ENCODE measurements at regions not wholly inside any gene's neighbourhood (a gene's known extent, or its start where the extent isn't known, plus 50 kb on each side); places are given as distances from the start of the nearest gene placed in this dataset.
A peak's percentile ranks its signal among the peaks of the same experiment; 100 is the strongest.

GRCh38 chr11:70672991-70673653 is 274.8 kb downstream of the CTTN start:
- no peak overlapping the region for H3K27ac Mint-ChIP-seq
- H3K9me3 Mint-ChIP-seq = peaks cover 0 to 2% (median 0%) of the 10 kb centered on the region in 9 donors
- H3K4me1 Mint-ChIP-seq = no peaks in the 10 kb centered on the region
- DNase-seq (no peak), ATAC-seq (no peak)
- H3K27me3 Mint-ChIP-seq = peaks cover 4 to 21% (median 11%) of the 10 kb centered on the region in 5 donors
- no peak overlapping the region for H3K4me3 Mint-ChIP-seq
- POLR2A ChIA-PET = no interaction called here
- H3K36me3 Mint-ChIP-seq = no peaks in the 10 kb centered on the region

- no peak for DNase-seq
- Mint-ChIP-seq H3K4me1 (no peaks in the 10 kb centered on the region), H3K36me3 (no peaks in the 10 kb centered on the region), H3K4me3 (no peak overlapping the region), H3K27ac (no peak overlapping the region), H3K27me3 (peaks cover 0 to 13% (median 10%) of the 10 kb centered on the region in 5 donors), H3K9me3 (peaks cover 0 to 2% (median 0%) of the 10 kb centered on the region in 9 donors)
- POLR2A ChIA-PET = no interaction called here
- ATAC-seq = no peak
These were observed 276.3 kb downstream of the CTTN start for GRCh38 chr11:70674605-70675004.

- peaks cover 0 to 2% (median 0%) of the 10 kb centered on the region in 9 donors for H3K9me3 Mint-ChIP-seq
- POLR2A ChIA-PET = no interaction called here
- ATAC-seq (no peak), DNase-seq (no peak)
- peaks cover 0 to 19% (median 10%) of the 10 kb centered on the region in 5 donors for H3K27me3 Mint-ChIP-seq
- no peaks in the 10 kb centered on the region for H3K4me1 Mint-ChIP-seq
- H3K27ac Mint-ChIP-seq = no peak overlapping the region
- no peaks in the 10 kb centered on the region for H3K36me3 Mint-ChIP-seq
- no peak overlapping the region for H3K4me3 Mint-ChIP-seq
These were observed 277.5 kb downstream of the CTTN start for GRCh38 chr11:70675697-70676374.

GRCh38 chr11:70677232-70677916 is 279.0 kb downstream of the CTTN start:
- Mint-ChIP-seq H3K36me3 (no peaks in the 10 kb centered on the region), H3K4me1 (no peaks in the 10 kb centered on the region), H3K27ac (no peak overlapping the region), H3K27me3 (peaks cover 0 to 15% (median 11%) of the 10 kb centered on the region in 5 donors), H3K4me3 (no peak overlapping the region), H3K9me3 (peaks cover 0 to 3% (median 0%) of the 10 kb centered on the region in 9 donors)
- DNase-seq (no peak), ATAC-seq (no peak)
- POLR2A ChIA-PET = no interaction called here

GRCh38 chr11:70678931-70679900 is 280.9 kb downstream of the CTTN start:
- no peak overlapping the region for H3K27ac Mint-ChIP-seq

GRCh38 chr11:70680781-70681281 is 282.5 kb downstream of the CTTN start:
- H3K27ac Mint-ChIP-seq = peak overlapping the region in 1 of 10 donors; percentile 56

More at GRCh38 chr11:70678931-70679900, 280.9 kb downstream of the CTTN start:
- H3K4me3 Mint-ChIP-seq = no peak overlapping the region
- peaks cover 0 to 3% (median 0%) of the 10 kb centered on the region in 9 donors for H3K9me3 Mint-ChIP-seq
- H3K36me3 Mint-ChIP-seq = no peaks in the 10 kb centered on the region
- no peak for ATAC-seq
- H3K27me3 Mint-ChIP-seq = peaks cover 0 to 20% (median 9%) of the 10 kb centered on the region in 5 donors
- H3K4me1 Mint-ChIP-seq = no peaks in the 10 kb centered on the region
- DNase-seq = no peak
- POLR2A ChIA-PET = no interaction called here

GRCh38 chr11:70682056-70682455 is 283.7 kb downstream of the CTTN start:
- no peak overlapping the region for H3K27ac Mint-ChIP-seq
- DNase-seq (no peak), ATAC-seq (no peak)
- H3K4me1 Mint-ChIP-seq = peaks cover 0 to 2% (median 0%) of the 10 kb centered on the region in 4 donors
- POLR2A ChIA-PET = no interaction called here
- peaks cover 0 to 29% (median 9%) of the 10 kb centered on the region in 5 donors for H3K27me3 Mint-ChIP-seq
- H3K9me3 Mint-ChIP-seq = peaks cover 0 to 3% (median 0%) of the 10 kb centered on the region in 9 donors
- H3K4me3 Mint-ChIP-seq = no peak overlapping the region
- no peaks in the 10 kb centered on the region for H3K36me3 Mint-ChIP-seq

More at GRCh38 chr11:70680781-70681281, 282.5 kb downstream of the CTTN start:
- DNase-seq (no peak), ATAC-seq (no peak)
- Mint-ChIP-seq H3K4me1 (no peaks in the 10 kb centered on the region), H3K9me3 (peaks cover 0 to 3% (median 0%) of the 10 kb centered on the region in 9 donors), H3K27me3 (peaks cover 0 to 23% (median 9%) of the 10 kb centered on the region in 5 donors), H3K36me3 (no peaks in the 10 kb centered on the region), H3K4me3 (no peak overlapping the region)
- POLR2A ChIA-PET = no interaction called here

GRCh38 chr11:70682760-70683159 is 284.4 kb downstream of the CTTN start:
- no peak for ATAC-seq
- Mint-ChIP-seq H3K4me3 (no peak overlapping the region), H3K4me1 (peaks cover 0 to 2% (median 0%) of the 10 kb centered on the region in 4 donors), H3K27ac (no peak overlapping the region), H3K27me3 (peaks cover 0 to 29% (median 9%) of the 10 kb centered on the region in 5 donors), H3K36me3 (no peaks in the 10 kb centered on the region), H3K9me3 (peaks cover 0 to 3% (median 0%) of the 10 kb centered on the region in 9 donors)
- no peak for DNase-seq
- POLR2A ChIA-PET = no interaction called here

GRCh38 chr11:70687716-70688115 is 289.4 kb downstream of the CTTN start:
- H3K27ac Mint-ChIP-seq = no peak overlapping the region

GRCh38 chr11:70688142-70688541 is 289.8 kb downstream of the CTTN start:
- peaks cover 3 to 27% (median 13%) of the 10 kb centered on the region in 5 donors for H3K27me3 Mint-ChIP-seq
- no peak overlapping the region for H3K4me3 Mint-ChIP-seq
- ATAC-seq (no peak), DNase-seq (no peak)
- peaks cover 0 to 9% (median 4%) of the 10 kb centered on the region in 9 donors for H3K9me3 Mint-ChIP-seq
- H3K4me1 Mint-ChIP-seq = peaks cover 0 to 2% (median 0%) of the 10 kb centered on the region in 4 donors
- H3K27ac Mint-ChIP-seq = no peak overlapping the region
- peaks cover 0 to 5% (median 0%) of the 10 kb centered on the region in 3 donors for H3K36me3 Mint-ChIP-seq
- POLR2A ChIA-PET = no interaction called here

More at GRCh38 chr11:70687716-70688115, 289.4 kb downstream of the CTTN start:
- H3K4me3 Mint-ChIP-seq = no peak overlapping the region
- DNase-seq = no peak
- POLR2A ChIA-PET = no interaction called here
- H3K27me3 Mint-ChIP-seq = peaks cover 3 to 25% (median 8%) of the 10 kb centered on the region in 5 donors
- peaks cover 0 to 9% (median 4%) of the 10 kb centered on the region in 9 donors for H3K9me3 Mint-ChIP-seq
- peaks cover 0 to 5% (median 0%) of the 10 kb centered on the region in 3 donors for H3K36me3 Mint-ChIP-seq
- no peak for ATAC-seq
- H3K4me1 Mint-ChIP-seq = peaks cover 0 to 2% (median 0%) of the 10 kb centered on the region in 4 donors

GRCh38 chr11:70689764-70690163 is 291.4 kb downstream of the CTTN start:
- DNase-seq (no peak), ATAC-seq (no peak)
- Mint-ChIP-seq H3K27me3 (peaks cover 3 to 31% (median 17%) of the 10 kb centered on the region in 5 donors), H3K4me1 (peaks cover 0 to 3% (median 0%) of the 10 kb centered on the region in 4 donors), H3K9me3 (peaks cover 0 to 9% (median 4%) of the 10 kb centered on the region in 9 donors), H3K27ac (no peak overlapping the region), H3K36me3 (peaks cover 0 to 5% (median 0%) of the 10 kb centered on the region in 3 donors), H3K4me3 (no peak overlapping the region)
- POLR2A ChIA-PET = no interaction called here

GRCh38 chr11:70692131-70692530 is 293.8 kb downstream of the CTTN start:
- Mint-ChIP-seq H3K27me3 (peaks cover 3 to 25% (median 17%) of the 10 kb centered on the region in 5 donors), H3K36me3 (peaks cover 0 to 5% (median 0%) of the 10 kb centered on the region in 3 donors), H3K9me3 (peaks cover 0 to 9% (median 4%) of the 10 kb centered on the region in 9 donors), H3K4me1 (peaks cover 0 to 2% (median 0%) of the 10 kb centered on the region in 4 donors), H3K27ac (no peak overlapping the region), H3K4me3 (no peak overlapping the region)
- POLR2A ChIA-PET = no interaction called here
- ATAC-seq = no peak
- DNase-seq = no peak

Measured in naive thymus-derived CD8-positive, alpha-beta T cell (primary cell).